BE2C (cell line): ENCODE measurements at regions not wholly inside any gene's neighbourhood (a gene's known extent, or its start where the extent isn't known, plus 50 kb on each side); places are given as distances from the start of the nearest gene placed in this dataset.

Source experiments
- DNase-seq: peaks from one replicate; pipeline ENCODE4 v3.0.0-alpha.2; 2020
- H3K27me3 ChIP-seq: fragments of 250-450 bp; sonication (Bioruptor Pico); 2 replicates; pipeline ENCODE4 v1.5.1; 2020; ENCODE audit warnings: mild to moderate bottlenecking
- H3K36me3 ChIP-seq: fragments of 250-450 bp; sonication (Bioruptor Pico); 2 replicates; pipeline ENCODE4 v1.5.1; 2020; ENCODE audit warnings: mild to moderate bottlenecking
- H3K4me1 ChIP-seq: fragments of 250-450 bp; sonication (Bioruptor Pico); 2 replicates; pipeline ENCODE4 v1.5.1; 2020
- H3K4me3 ChIP-seq: 2 replicates; pipeline ENCODE4 v1.5.1; 2011; ENCODE audit warnings: low read depth, low read length
- H3K9me3 ChIP-seq: fragments of 250-450 bp; sonication (Bioruptor Pico); 2 replicates; pipeline ENCODE4 v1.5.1; 2020
- CTCF ChIP-seq: IDR thresholded peaks from 2 replicates; pipeline ENCODE4 v1.5.1; 2012; ENCODE audit warnings: mild to moderate bottlenecking, low read depth, low read length

- TF ChIP-seq CTCF: no peak
- no peaks in the 10 kb centered on the region for H3K4me1 ChIP-seq
- H3K27me3 ChIP-seq: no peaks in the 10 kb centered on the region
- H3K4me3 ChIP-seq: no peak overlapping the region
- no peaks in the 10 kb centered on the region for H3K36me3 ChIP-seq
- no peaks in the 10 kb centered on the region for H3K9me3 ChIP-seq
- DNase-seq: no peak
Measured at GRCh38 chr6:149147195-149147594, 170.3 kb upstream of the TAB2 start.

GRCh38 chr6:149147938-149148718, 169.4 kb upstream of the TAB2 start:
- Histone ChIP-seq H3K36me3 (no peaks in the 10 kb centered on the region), H3K9me3 (no peaks in the 10 kb centered on the region), H3K27me3 (no peaks in the 10 kb centered on the region), H3K4me1 (no peaks in the 10 kb centered on the region), H3K4me3 (no peak overlapping the region)
- no peak for DNase-seq
- no peak for TF ChIP-seq CTCF

- H3K4me1 ChIP-seq: no peaks in the 10 kb centered on the region
- no peak for TF ChIP-seq CTCF
- no peaks in the 10 kb centered on the region for H3K9me3 ChIP-seq
- no peak overlapping the region for H3K4me3 ChIP-seq
- DNase-seq: no peak
- no peaks in the 10 kb centered on the region for H3K27me3 ChIP-seq
- no peaks in the 10 kb centered on the region for H3K36me3 ChIP-seq
Measured at GRCh38 chr6:149149653-149150052, 167.9 kb upstream of the TAB2 start.

- Histone ChIP-seq H3K9me3 (no peaks in the 10 kb centered on the region), H3K4me3 (no peak overlapping the region), H3K4me1 (no peaks in the 10 kb centered on the region), H3K27me3 (no peaks in the 10 kb centered on the region), H3K36me3 (no peaks in the 10 kb centered on the region)
- DNase-seq: no peak
- TF ChIP-seq CTCF: no peak
Measured at GRCh38 chr6:149150301-149150700, 167.2 kb upstream of the TAB2 start.

GRCh38 chr6:149150801-149151398, 166.6 kb upstream of the TAB2 start:
- Histone ChIP-seq H3K36me3 (no peaks in the 10 kb centered on the region), H3K9me3 (no peaks in the 10 kb centered on the region), H3K4me1 (no peaks in the 10 kb centered on the region), H3K4me3 (no peak overlapping the region), H3K27me3 (no peaks in the 10 kb centered on the region)
- no peak for DNase-seq
- TF ChIP-seq CTCF: no peak

GRCh38 chr6:149152521-149152920, 165.0 kb upstream of the TAB2 start:
- H3K4me3 ChIP-seq: no peak overlapping the region
- no peaks in the 10 kb centered on the region for H3K36me3 ChIP-seq
- H3K27me3 ChIP-seq: no peaks in the 10 kb centered on the region
- no peak for DNase-seq
- H3K4me1 ChIP-seq: no peaks in the 10 kb centered on the region
- TF ChIP-seq CTCF: no peak
- H3K9me3 ChIP-seq: no peaks in the 10 kb centered on the region
